ENCODE measurements at regions not wholly inside any gene's neighbourhood (a gene's known extent, or its start where the extent isn't known, plus 50 kb on each side); places are given as distances from the start of the nearest gene placed in this dataset.

DNA sequence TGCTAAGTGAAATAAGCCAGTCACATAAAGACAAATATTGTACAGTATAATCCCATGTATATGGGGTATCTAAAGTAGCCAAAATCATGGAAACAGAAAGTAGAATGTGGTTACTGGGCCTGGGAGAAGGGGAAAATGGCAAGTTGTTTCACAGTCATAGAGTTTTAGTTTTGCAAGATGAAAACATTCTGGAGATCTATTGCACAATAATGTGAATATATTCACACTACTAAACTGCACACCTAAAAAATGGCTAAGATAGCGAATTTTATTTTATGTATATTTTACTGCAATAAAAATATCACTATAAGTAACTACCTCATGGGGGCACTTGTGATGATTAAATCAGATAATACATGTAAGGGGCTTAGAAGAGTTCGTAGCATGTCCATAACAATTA lies 72.0 kb upstream of the ARHGAP32 start:
- no TSS peak for BruUV-seq (replicated peaks)
- H3K56ac ChIP-seq (ENCODE audit: extremely low read depth, insufficient read depth, low read length) = no peak overlapping the region
- H2BK15ac ChIP-seq (ENCODE audit: low read depth, low read length) = no peak overlapping the region
- no peak overlapping the region for H3K18ac ChIP-seq (ENCODE audit: low read depth, low read length)
- peaks cover 11 to 21% of the 10 kb centered on the region in 2 experiments for H3K79me1 ChIP-seq (ENCODE audit: low read depth in 1 of 2, low read length in 2 of 2)
- no peak overlapping the region for H3K14ac ChIP-seq (replicated peaks; ENCODE audit: low read depth, low read length)
- CTCF ChIA-PET = no interaction called here
- DNase-seq (no peak), ATAC-seq (ENCODE audit: low read depth) (no peak)
- intact Hi-C loops (cut with micrococcal nuclease) (no loop called here), dilution Hi-C loops (cut with HindIII; ENCODE audit: low sequenced_read_pairs, unreplicated experiment) (no loop called here), in situ Hi-C loops (cut with MboI; ENCODE audit: low sequenced_read_pairs) (no loop called here)
- no peaks in the 10 kb centered on the region for H3K9me1 ChIP-seq (ENCODE audit: insufficient read depth, low read length)
- H2AK9ac ChIP-seq (replicated peaks; ENCODE audit: low read depth, low read length, poor library complexity) = no peak overlapping the region
- POLR2A ChIA-PET (ENCODE audit: unreplicated experiment) = no interaction called here
- no peak overlapping the region for H3K9ac ChIP-seq (ENCODE audit: low read depth, low read length)
- no peak overlapping the region for H2BK20ac ChIP-seq (ENCODE audit: low read depth, low read length)
- no peak overlapping the region for H2AFZ ChIP-seq (replicated peaks; ENCODE audit: low read length, poor library complexity)
- 0 out of 2 replicates have a peak, but pooled peaks cover 3% of the 10 kb centered on the region for H4K20me1 ChIP-seq (ENCODE audit: insufficient read depth, low read length)
- H4K5ac ChIP-seq (ENCODE audit: low read depth, low read length) = no peak overlapping the region
- no peak overlapping the region for H4K8ac ChIP-seq (ENCODE audit: low read depth in 2 of 2, low read length in 2 of 2)
- H2AK5ac ChIP-seq (ENCODE audit: low read depth, low read length) = no peak overlapping the region
- no peak overlapping the region for H3K4me3 ChIP-seq (ENCODE audit: insufficient read depth, low read depth, low read length)
- no peaks in the 10 kb centered on the region; the same call in 1 of the 2 replicates for H3K36me3 ChIP-seq (ENCODE audit: control insufficient read depth, insufficient read depth, low read length)
- TF ChIP-seq CEBPB (IDR thresholded peaks at IDR 0.05; ENCODE audit: low read depth, low read length) = peak; percentile 79
- TF ChIP-seq MAFK (IDR thresholded peaks at IDR 0.05; ENCODE audit: low read depth, low read length) = no peak
- H2BK5ac ChIP-seq (ENCODE audit: low read depth, low read length, poor library complexity, severe bottlenecking) = no peak overlapping the region
- H3K27me3 ChIP-seq (ENCODE audit: control insufficient read depth, insufficient read depth, low read length) = no peaks in the 10 kb centered on the region
- H2BK120ac ChIP-seq (ENCODE audit: low read depth, low read length) = no peak overlapping the region
- WGBS, 2 experiments (ENCODE audit: extremely low coverage in 2 of 2, insufficient read length in 1 of 2) = no CpG with 5 or more reads among the region's 2 CpGs
- H4K91ac ChIP-seq (ENCODE audit: insufficient read depth, low read depth, low read length) = no peak overlapping the region
- no peak overlapping the region for H3K23ac ChIP-seq (ENCODE audit: low read depth, low read length)
- no peak overlapping the region for H3K4ac ChIP-seq (ENCODE audit: low read depth, low read length)
- peaks cover 2% of the 10 kb centered on the region; the same call in 1 of the 2 replicates for H3K4me1 ChIP-seq (ENCODE audit: control insufficient read depth, insufficient read depth, low read length)
- H3K9me3 ChIP-seq (ENCODE audit: control insufficient read depth, insufficient read depth, low read length) = no peaks in the 10 kb centered on the region
- H3K27ac ChIP-seq (ENCODE audit: insufficient read depth, low read length) = no peak overlapping the region
- H3K4me2 ChIP-seq (ENCODE audit: low read depth, low read length) = no peak overlapping the region
